ENCODE measurements at regions not wholly inside any gene's neighbourhood (a gene's known extent, or its start where the extent isn't known, plus 50 kb on each side); places are given as distances from the start of the nearest gene placed in this dataset.
"Not testable (repeated sequence)": the region's sequence is repeated elsewhere in the genome, so short reads cannot be mapped to it uniquely, and the experiment has no call there.

DNA sequence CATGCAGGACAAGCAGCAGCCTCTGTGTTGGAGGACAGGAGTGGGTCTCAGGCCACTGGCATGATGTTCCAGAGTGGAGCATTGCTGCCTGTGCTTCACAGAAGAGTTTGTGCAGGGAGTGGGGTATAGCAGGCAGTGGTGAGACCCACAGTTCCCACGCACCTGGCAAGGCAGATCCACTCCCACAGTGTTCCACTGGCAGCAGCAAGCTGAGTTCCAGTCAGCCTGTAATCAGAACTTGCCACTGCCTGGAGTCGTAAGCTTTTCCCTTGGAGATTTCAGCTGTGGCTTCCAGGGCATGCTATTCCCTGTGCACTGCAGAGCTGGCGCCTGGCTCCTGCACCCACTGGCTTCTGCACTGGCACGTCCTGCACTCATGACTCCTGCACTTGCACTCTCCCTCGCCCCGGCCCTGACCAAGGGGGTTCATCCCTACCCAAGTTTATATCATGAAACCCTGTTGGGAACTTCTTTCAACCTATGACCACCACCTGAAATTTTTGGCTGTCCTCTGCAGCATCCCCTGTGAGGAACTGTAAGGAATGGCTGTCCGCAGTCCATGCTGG lies 1144.3 kb downstream of the RAPGEF2 start:
- no peak for DNase-seq

DNA sequence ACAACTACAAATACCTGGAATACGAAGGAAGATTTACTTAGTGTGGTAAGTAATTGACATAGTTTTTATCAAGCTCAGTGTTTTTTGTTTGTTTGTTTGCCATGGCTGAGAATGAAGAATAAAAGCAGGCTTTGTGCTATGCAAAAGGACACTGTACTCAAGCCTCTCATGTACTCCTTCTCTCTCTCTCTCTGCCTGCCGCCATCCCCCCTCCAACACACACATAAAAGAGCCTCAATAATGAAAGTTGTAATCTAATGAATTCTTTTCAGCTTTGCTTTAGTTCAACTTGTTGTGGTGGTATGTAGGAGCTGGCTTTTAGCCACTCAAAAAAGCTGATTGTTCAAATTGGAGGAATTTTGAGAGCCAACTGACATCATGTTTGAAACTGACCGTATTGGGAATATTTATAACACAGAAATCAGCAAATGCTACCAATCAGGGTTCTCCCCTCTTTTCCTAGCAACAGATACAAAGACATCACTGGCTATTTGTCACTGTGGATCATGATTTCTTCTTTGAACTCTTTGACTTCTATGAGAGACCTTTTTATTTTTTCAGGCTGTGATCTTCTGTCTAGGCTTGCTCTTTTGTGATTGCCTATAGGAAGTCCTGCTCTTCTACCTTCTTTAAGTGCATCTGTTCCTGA lies 1148.8 kb downstream of the RAPGEF2 start:
- no peak for DNase-seq

DNA sequence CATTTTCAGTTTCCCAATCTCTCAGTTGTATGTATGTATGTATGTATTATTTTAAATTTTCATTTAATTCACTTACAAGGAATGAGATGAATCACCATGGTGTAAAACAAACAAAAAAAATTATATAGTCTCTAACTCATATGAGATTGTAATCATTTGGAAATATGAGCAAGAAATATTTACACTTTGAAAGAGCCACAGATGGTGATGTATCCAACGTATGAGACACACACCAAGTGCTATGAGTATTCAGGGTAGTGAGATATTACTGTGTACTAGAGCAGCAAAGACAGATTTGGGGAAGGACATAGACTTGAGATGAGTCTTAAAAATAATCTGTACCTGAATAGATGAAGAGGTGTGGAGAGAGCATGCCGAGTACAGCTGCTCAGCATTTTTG lies 1154.4 kb downstream of the RAPGEF2 start:
- no peak for DNase-seq

DNA sequence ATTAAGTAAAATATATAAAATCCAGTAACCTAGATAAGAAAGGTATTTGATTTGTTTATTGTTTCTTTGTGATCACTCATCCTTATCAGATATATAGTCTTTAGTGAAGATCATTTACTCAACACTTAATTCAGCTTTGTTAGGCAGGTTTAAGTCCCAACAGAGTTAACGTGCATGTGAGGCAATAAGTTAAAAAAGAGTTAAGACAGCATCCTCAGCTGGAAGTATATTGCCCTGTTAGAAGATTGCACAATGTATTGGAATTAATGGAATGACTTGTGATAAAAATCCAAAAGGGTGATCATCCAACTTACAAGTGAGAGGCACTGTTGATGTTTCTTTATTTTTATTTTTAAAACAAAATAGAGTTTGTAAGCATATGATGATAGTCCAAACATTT lies 1162.1 kb downstream of the RAPGEF2 start:
- DNase-seq, result no peak

DNA sequence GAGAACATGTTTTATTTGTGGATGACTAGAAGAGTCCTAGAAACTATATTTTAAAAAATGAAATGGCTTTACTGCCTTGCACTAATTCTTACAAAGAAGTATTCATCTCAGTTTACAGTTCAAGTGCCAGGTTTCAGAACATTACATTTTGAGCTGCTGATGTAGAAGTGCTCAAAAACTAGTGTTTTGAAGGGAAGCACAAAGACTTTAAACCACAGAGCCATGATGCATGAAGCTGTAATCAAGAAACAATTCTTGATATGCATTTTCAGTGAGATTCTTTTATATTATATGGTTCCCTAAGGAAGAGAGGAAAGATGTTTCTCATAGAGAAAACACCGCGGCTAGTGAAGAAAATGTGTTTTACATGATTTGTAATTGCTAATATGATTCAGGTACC lies 1163.0 kb downstream of the RAPGEF2 start:
- DNase-seq, result no peak

DNA sequence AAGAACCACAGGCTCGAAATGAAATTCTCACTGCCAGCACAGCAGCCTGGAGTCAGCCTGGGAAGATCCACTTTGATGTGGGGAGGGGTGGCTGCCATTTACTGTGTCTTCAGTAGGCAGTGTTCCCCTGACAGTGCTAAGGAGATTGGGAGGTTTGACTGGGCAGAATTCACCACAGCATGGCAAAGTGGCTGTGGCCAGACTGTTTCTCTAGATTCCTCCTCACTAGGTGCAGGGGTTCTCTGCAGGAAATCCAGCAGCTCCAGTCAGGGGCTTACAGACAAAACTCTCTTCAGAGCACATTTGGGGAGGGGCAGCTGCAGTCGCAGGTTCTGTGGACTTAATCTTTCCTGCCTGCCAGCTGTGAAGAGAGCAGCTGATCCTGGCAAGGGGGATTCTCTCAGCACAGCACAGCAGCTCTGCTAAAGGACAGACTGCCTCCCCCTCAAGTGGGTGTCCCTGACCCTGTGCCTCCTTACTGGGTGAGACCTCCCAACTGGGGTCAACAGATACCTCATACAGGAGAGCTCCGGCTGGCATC lies 1174.0 kb downstream of the RAPGEF2 start:
- no peak for DNase-seq

DNA sequence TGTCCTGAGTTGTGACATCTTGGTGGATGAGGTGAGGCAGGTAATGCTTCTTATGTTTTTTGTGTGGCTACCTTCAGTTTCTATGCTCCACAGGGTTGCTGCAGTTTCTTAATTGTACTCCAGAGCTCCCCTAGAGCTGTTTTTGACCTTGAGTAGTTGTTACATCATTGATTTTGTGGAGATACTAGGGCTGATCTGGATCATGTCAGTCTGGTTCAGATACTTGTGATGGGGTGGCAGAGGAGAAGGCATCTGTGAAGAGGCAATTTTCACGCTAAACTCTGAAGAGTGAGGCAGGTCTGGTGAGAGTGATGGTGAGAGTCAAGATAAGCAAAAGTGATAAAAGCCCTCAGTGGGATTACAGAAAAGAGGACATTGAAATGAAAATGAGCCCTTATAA lies 1180.2 kb downstream of the RAPGEF2 start:
- DNase-seq, result no peak

DNA sequence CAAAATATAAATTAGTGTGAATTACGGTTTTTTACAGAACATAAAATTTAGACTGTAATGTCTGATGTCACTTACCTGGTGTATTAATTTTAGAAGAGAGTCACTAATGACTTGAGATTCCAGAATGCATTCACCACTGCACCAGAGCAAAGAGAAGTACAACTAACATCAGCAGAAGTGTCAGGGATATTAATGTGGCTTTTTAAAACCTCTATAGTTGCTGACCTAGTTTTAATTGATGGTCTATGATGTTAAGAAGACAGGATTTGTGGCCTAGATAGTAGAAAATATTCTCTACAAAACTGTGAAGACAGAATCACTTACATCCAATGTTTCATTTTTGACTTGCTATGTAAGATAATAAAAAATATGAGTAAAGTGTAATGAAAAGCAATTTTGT lies 1181.6 kb downstream of the RAPGEF2 start:
- no peak for DNase-seq

DNA sequence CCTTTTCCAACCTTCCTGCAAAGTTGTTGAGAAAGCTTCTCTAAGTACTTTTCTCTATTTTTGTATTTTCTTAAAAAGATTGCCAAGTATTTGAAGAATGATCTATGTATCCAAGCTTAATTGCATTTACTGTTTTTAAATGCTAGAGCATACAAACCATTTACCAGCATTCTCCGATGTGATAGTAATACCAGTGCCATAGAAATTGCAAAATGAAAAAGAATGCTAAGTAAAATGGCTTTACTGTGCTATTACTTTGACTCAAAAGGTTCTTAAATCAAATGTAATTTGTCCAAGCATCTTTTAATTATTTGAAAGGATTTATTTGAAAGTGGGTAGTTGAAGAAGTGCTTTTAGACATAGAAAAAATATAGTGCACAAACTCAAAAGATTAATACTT lies 1183.2 kb downstream of the RAPGEF2 start:
- no peak for DNase-seq

DNA sequence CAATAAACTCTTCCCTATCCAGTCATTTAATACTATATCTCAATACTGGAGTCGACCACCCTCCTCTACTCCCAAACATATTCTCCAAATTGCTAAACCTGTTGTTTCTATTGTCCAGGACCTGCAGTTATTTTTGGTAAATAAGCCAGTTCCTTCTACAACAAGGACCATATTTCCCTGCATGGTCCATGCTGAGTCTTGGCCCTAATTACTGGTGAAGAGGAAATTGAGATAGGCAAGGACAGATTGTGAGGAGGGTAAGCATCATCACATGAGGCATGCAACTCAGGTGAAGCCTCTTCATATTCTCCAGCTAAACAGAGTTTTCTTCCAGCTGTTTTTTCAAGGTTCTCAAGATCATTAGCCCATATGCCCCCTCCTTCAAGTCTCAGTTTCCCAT lies 1193.6 kb downstream of the RAPGEF2 start:
- DNase-seq, result no peak

DNA sequence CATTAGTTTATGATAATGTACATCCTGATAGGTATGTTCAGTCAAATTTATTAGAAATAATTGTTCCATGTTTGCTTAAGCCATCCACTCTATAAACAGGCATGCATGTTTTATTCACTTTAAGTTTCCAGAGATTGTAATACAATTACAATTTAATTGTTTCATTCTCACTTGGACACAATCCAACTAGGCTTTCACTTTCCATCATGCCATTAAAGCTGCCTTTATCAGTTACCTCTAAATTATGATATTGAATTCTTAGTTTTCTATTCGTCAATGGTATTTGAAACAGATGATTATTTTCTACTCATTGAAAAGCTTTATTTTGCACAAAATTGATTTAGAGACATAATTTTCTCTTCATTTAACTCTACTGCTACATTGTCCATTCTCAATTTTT lies 1196.3 kb downstream of the RAPGEF2 start:
- DNase-seq, result no peak

DNA sequence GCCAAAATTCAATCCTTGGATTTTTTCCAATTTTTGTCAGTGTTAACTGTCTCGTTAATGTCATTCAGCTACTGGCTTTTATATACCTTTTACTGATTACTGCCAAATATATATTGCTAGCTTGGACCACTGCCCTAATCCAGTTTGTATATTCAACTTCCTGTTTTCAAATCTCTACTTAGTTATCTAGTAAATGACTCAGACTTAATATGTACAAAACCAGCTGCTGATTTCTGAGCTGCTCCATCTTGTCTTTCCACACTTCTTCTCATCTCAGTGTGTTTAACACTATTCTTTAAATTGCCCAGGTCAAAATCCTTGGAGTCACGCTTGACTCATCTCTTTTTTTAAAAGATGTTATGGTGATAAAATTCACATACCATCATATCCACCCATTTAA lies 1196.7 kb downstream of the RAPGEF2 start:
- DNase-seq, result no peak

DNA sequence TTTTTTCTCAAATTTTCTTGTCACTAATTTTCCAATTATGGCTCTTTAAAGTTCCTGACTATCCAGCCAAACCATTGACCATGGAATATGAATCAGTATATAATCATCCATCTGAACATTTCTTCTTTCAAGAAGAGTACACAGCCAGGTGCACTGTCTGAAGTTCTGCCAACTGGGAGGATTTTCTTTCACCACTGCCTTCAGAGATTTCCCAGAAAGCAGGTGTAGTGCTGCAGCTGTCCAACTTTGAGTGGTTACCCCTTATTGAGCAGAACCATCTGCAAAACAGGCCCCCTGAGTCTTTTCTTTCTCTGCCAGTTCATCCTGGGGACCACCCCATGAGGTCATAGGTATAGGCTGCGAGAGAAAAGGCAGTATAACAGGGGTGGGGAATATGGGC lies 1213.2 kb downstream of the RAPGEF2 start:
- DNase-seq, result no peak

DNA sequence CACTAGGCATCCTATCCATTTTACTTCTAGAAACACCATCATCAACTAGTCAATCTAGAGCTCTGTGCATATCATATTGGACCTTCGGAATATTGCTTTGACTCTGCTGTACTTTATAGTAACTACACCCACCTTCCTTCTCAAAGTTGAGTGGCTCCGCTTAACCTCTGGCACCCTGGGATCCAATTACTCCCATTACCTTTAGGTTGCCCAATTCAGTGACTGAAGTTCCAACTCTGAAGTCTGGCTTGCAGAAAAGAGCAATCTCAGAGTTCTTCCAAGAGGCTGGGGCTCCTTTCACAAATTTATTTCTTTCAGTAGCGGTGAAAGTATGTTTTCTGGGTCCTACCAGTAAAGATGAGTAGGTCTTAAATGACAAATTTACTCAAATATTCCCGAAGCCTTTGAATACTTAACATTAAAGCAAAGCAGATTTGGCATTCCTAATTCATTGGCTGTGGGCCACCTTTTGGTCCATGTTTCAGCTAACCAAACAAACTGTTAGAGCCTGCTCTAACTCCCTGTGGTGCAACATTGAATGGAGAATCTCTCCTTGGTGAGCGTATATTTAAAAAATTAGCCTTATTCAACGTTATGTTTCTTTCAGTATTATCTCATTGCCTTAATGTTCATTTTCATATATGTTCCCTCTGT lies 1215.8 kb downstream of the RAPGEF2 start:
- no peak for DNase-seq

DNA sequence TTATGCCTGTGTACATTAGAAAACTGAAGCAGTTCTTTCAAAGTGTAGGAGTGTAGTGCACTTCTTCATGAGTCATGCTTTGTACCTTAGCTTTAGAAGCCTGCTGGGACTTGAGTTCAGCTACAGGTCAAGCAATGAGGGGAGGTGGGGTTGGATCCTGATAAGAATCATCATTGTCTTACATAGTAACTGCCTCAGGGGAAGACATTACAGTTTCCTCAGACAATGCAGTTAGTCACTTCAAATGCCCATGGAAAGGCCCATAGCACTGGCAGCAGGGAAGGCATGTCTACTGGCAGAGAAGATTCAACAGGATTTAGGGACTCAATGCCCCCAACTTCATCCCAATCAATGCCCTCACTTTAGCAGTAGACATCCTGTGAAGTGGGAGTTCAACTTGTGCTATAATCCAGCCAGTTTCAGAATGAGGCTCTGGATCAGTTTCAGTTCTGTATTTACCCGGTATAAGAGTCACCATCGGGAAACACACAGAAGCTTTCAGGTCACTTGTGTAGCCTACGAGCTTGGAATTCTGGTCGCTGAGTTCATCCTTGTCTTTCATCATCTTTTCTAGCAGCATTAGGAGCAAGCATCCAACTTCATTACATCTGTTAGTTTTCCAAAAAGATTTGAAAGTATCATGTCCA lies 1216.5 kb downstream of the RAPGEF2 start:
- no peak for DNase-seq

DNA sequence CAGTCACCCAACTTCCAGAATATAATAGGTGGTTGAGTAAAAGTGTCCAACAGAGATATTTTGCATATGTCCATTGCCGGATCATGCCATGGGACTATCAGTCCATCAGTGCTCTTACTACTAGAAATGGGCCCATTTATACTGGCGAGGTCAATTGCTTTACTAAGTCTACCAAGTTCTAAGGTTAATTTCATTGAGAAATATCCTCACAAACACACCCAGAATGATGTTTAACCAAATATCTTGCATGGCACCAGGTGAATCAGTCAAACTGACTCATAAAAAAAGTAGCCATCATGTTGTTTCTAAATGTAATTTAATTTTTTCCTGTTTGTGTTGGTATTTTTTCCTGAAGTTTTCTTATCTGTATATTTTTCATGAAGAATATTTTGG lies 1217.0 kb downstream of the RAPGEF2 start:
- DNase-seq, result no peak

DNA sequence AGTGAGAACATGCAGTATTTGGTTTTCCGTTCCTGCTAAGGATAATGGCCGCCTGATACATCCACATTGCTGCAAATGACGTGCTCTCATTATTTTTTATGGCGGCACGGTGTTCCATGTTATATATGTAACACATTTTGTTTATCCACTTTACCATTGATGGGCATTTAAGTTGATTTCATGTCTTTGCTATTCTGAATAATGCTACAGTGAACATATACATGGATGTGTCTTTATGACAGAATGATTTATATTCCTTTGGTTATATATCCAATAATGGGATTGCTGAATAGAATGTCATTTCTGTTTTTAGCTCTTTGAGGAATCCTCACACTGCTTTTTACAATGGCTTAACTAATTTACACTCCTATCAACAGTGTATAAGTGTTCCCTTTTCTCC lies 1223.2 kb downstream of the RAPGEF2 start:
- DNase-seq, result no peak

DNA sequence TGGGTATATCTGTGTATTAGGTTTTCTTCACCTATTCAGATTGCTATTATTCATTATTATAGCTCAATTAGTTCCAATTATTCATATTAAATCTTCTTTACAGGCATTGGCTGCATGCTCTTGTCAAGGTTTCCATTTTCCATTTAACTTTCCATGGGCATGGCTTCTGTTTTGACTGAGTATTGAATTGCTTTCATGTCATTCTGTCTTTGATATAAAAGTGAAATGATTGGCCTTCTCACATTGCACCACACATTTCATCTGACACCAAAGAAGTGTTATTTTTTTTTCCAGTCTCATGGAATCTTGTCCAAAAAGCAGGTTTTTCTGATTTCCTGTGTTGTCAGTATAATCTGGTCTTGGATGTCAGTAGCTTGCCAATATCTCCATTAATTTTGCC lies 1244.3 kb downstream of the RAPGEF2 start:
- DNase-seq, result no peak

DNA sequence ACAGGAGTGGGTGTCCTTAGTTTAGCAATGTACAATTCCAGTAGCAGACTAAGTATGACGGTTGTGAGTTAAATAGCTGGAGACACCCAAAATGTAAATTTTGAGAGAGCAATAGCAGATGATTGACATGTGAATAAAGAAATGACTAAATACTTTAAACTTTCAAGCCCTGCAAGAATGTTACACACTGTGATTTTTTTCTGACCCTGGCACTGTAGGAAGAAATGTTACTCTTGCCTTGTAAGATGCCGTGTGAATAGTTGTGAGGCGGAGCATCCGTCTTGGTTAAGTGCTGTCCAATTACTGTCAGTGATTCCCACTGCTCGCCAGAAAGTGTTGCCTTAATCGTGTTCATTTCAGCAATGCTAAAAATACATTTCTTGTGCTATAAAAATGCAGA lies 1248.1 kb downstream of the RAPGEF2 start:
- DNase-seq, result no peak

DNA sequence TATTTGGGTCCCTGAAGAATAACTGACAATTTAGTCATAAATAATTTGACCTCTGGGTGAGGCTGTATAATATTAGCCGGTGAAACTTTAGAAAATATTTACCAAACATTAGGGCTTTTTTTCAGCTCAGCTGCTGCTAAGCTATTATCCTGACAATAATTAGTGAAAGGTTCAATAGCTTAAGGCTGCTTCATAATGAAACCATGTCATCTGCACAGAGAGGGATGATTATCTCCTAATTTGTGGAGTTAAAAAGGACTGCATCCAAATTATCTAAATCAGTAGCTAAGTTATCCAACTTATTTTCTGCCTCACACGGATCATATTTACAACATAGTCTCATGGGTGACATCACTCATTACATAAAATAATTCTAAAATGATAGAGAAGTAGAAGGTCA lies 1249.8 kb downstream of the RAPGEF2 start:
- no peak for DNase-seq

DNA sequence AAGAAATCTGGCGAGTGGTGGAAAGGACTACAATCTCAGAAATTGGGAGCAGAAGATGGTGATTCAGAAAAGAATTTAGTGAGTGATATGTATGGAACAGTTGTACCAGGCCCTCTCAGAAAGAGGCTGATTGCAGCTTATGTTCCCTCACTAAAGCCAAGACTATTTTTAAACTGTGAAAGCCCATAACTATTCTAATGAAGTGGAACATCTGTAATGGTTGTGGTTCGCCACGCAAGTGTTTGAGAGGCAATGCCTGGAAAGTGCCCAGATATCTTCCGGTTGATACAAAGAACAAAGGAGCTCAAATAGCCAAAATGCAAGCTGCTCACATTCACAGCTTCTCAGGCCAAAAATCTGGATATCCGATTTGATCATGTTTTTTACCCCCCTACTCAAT lies 1250.7 kb downstream of the RAPGEF2 start:
- DNase-seq, result no peak

DNA sequence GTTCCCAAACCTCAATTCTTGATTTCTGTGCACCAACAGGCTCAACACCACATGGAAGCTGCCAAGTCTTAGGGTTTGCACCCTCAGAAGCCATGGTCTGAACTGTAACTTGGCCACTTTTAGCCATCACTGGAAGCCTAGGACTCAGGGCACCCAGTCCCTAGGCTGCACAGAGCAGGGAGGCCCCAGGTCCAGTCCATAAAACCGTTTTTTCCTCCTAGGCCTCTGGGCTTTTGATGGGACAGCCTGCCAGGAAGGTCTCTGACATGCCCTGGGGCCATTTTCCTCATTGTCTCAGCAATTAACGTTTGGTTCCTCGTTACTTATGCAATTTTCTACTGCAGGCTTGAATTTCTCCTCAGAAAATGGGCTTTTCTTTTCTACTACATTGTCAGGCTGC lies 1259.6 kb downstream of the RAPGEF2 start:
- DNase-seq, result no peak

DNA sequence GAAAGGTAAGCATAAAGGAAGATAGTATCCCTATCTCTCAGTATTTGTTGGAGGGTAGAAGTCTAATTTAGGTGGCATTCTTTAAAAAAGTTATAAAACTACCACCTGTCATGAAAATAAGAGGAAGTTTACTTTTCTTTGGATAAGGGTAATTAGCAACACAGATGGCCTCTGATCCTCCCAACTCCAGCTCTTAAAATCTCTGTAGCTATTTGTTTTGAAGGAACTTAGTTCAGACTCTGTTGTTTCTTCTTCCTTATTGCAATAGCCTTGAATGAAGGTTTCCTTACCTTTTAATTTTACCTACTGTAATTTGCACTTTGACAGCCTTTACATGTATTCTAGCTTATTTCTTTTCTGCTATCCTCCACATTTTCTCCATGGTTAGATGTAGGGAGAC lies 1261.3 kb downstream of the RAPGEF2 start:
- DNase-seq, result no peak

DNA sequence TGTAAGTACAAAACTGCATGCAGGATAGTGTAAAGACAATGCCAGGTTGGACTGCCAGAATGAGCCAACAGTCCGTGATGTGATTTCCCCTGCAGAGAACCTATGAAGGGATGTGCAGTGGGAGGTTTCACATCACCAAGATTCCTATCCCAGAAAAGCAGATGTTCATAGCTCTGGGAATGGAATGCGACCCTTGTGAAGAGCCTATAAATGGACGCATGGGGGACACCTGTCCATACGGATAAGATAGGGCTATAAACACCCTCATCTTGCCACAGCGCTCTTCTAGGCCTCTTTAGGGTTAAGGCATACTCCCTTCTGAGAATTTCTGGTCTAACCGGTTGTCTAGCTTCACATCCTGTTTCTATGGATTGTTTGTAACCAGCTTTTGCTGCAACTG lies 1261.8 kb downstream of the RAPGEF2 start:
- DNase-seq, result not testable (repeated sequence)

Data from suppressor macrophage treated with lipopolysaccharide for 4 hours (primary cell).